Nephron (organoid): ENCODE measurements at regions not wholly inside any gene's neighbourhood (a gene's known extent, or its start where the extent isn't known, plus 50 kb on each side); places are given as distances from the start of the nearest gene placed in this dataset.

ENCODE experiments used
- H3K27ac Mint-ChIP-seq, 3 experiments: 2 replicates each; pipeline ENCODE4 v1.8.0; 2020; ENCODE audit warnings: mixed read lengths in 3 of 3, mild to moderate bottlenecking in 2 of 3, moderate library complexity in 1 of 3
- H3K27me3 Mint-ChIP-seq: 2 replicates; pipeline ENCODE4 v1.8.0; 2021; ENCODE audit warnings: low read depth, mild to moderate bottlenecking, moderate library complexity, mixed read lengths
- H3K36me3 Mint-ChIP-seq: 2 replicates; pipeline ENCODE4 v1.8.0; 2020; ENCODE audit warnings: low read depth, mixed read lengths
- H3K4me1 Mint-ChIP-seq: 2 replicates; pipeline ENCODE4 v1.8.0; 2020; ENCODE audit warnings: mixed read lengths
- H3K4me3 Mint-ChIP-seq, 3 experiments: 2 replicates each; pipeline ENCODE4 v1.8.0; 2020; ENCODE audit warnings: mild to moderate bottlenecking in 3 of 3, mixed read lengths in 3 of 3, moderate library complexity in 2 of 3
- H3K9me3 Mint-ChIP-seq: 2 replicates; pipeline ENCODE4 v1.8.0; 2020; ENCODE audit warnings: mixed read lengths
- TF ChIP-seq, protein P1 (sequence below), 3 experiments: fragments of 200-600 bp; sonication (generic); IDR thresholded peaks; one replicate each; pipeline ENCODE4 v1.5.0; 2021; ENCODE audit warnings: antibody characterized with exemption in 3 of 3; ENCODE audit not compliant: unreplicated experiment in 3 of 3

DNA sequence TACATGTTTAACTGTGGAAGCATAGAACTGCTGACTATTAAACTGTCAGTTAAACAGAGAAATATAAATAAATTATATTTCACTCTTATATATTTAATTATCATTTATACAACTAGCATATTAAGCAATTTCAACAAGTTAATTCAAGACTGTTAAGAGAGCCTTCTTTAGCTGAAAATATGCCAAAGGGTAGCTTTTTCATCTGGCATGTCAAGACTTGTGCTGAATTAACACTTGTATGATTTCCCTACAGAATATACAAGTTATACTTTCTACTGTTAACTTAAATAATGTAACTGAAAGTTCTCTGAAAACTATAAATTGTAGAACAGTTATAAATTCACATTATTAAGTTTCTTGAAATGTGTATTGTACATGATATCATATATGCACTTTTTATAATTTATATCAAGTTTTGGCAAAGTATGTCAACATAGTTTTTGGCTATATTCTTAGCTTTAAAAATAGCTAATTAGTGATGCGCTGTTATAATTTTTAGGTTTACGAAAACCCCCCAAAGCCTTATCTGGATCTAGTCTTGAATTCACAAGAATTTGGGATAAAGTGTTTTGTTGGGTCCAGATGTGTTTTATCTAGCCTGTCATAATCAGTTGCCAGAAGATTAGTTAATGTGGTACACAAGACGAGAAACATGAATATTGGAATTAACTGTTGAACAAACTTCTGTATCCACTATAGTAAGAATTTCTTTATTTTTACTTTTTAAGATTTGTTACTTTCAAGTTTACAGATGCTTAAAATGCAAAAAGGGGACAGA, 231.1 kb upstream of the FOXP2 start:
- H3K4me3 Mint-ChIP-seq = no peak overlapping the region
- H3K9me3 Mint-ChIP-seq = no peaks in the 10 kb centered on the region
- peak overlapping the region in 1 of 3 experiments; percentile 50 for H3K27ac Mint-ChIP-seq
- no peaks in the 10 kb centered on the region for H3K27me3 Mint-ChIP-seq
- TF ChIP-seq, protein P1, sequence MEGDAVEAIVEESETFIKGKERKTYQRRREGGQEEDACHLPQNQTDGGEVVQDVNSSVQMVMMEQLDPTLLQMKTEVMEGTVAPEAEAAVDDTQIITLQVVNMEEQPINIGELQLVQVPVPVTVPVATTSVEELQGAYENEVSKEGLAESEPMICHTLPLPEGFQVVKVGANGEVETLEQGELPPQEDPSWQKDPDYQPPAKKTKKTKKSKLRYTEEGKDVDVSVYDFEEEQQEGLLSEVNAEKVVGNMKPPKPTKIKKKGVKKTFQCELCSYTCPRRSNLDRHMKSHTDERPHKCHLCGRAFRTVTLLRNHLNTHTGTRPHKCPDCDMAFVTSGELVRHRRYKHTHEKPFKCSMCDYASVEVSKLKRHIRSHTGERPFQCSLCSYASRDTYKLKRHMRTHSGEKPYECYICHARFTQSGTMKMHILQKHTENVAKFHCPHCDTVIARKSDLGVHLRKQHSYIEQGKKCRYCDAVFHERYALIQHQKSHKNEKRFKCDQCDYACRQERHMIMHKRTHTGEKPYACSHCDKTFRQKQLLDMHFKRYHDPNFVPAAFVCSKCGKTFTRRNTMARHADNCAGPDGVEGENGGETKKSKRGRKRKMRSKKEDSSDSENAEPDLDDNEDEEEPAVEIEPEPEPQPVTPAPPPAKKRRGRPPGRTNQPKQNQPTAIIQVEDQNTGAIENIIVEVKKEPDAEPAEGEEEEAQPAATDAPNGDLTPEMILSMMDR (IDR thresholded peaks at IDR 0.05; ENCODE audit: unreplicated experiment in 3 of 3) = no peak
- no peaks in the 10 kb centered on the region for H3K36me3 Mint-ChIP-seq
- peaks cover 17% of the 10 kb centered on the region for H3K4me1 Mint-ChIP-seq

- Mint-ChIP-seq H3K9me3 (no peaks in the 10 kb centered on the region), H3K4me3 (no peak overlapping the region), H3K27me3 (no peaks in the 10 kb centered on the region), H3K27ac (peak overlapping the region; percentile 40 to 54 (median 54)), H3K4me1 (peaks cover 17% of the 10 kb centered on the region), H3K36me3 (no peaks in the 10 kb centered on the region)
- TF ChIP-seq, protein P1 (IDR thresholded peaks at IDR 0.05; ENCODE audit: unreplicated experiment in 3 of 3) = no peak
Measured at GRCh38 chr7:114182837-114183236, 231.8 kb upstream of the FOXP2 start.

GRCh38 chr7:114181280-114181679, 233.3 kb upstream of the FOXP2 start:
- no peaks in the 10 kb centered on the region for H3K9me3 Mint-ChIP-seq
- H3K27me3 Mint-ChIP-seq = no peaks in the 10 kb centered on the region
- no peak overlapping the region for H3K4me3 Mint-ChIP-seq
- no peaks in the 10 kb centered on the region for H3K36me3 Mint-ChIP-seq
- no peak overlapping the region for H3K27ac Mint-ChIP-seq
- TF ChIP-seq, protein P1 (IDR thresholded peaks at IDR 0.05; ENCODE audit: unreplicated experiment in 3 of 3) = no peak
- H3K4me1 Mint-ChIP-seq = peaks cover 10% of the 10 kb centered on the region

GRCh38 chr7:114180556-114181266, 233.9 kb upstream of the FOXP2 start:
- no peak overlapping the region for H3K4me3 Mint-ChIP-seq
- TF ChIP-seq, protein P1 (IDR thresholded peaks at IDR 0.05; ENCODE audit: unreplicated experiment in 3 of 3) = no peak
- no peaks in the 10 kb centered on the region for H3K27me3 Mint-ChIP-seq
- no peaks in the 10 kb centered on the region for H3K36me3 Mint-ChIP-seq
- H3K9me3 Mint-ChIP-seq = no peaks in the 10 kb centered on the region
- H3K4me1 Mint-ChIP-seq = peaks cover 10% of the 10 kb centered on the region
- H3K27ac Mint-ChIP-seq = no peak overlapping the region

DNA sequence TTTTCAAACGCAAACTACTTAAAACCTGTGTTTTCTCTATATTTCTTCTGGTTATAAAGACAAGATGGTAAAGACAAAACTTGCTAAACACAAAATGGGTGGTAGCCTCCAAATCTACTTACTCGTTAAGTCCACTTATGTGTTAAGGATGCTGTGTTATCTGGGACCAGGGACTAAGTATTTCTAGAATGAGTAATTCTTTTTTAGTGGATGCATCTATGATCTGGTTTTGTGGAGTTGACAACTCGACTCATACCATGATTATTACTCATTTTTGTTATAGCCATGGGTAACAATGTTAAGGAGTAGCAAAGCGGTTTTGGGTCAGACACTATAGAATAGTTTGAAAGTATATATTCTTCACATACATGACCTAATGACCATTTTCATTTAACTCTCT, 239.5 kb upstream of the FOXP2 start:
- Mint-ChIP-seq H3K27me3 (no peaks in the 10 kb centered on the region), H3K9me3 (peaks cover 4% of the 10 kb centered on the region), H3K27ac (no peak overlapping the region), H3K4me1 (no peaks in the 10 kb centered on the region), H3K4me3 (no peak overlapping the region), H3K36me3 (peaks cover 5% of the 10 kb centered on the region)
- TF ChIP-seq, protein P1 (IDR thresholded peaks at IDR 0.05; ENCODE audit: unreplicated experiment in 3 of 3) = no peak
